GM10248 (cell line): ENCODE measurements at regions not wholly inside any gene's neighbourhood (a gene's known extent, or its start where the extent isn't known, plus 50 kb on each side); places are given as distances from the start of the nearest gene placed in this dataset.

ENCODE experiments used
- CTCF ChIA-PET: fragments of 300-600 bp; sonication (Branson Sonifier 250); formaldehyde crosslinking; extraction: SDS; loops from one replicate; lab custom pipeline; 2021; ENCODE audit warnings: antibody characterized with exemption; lab: Yijun Ruan, JAX
- POLR2A ChIA-PET: fragments of 350-650 bp; sonication (Branson Sonifier 250); formaldehyde crosslinking; extraction: SDS; loops from one replicate; lab custom pipeline; 2020; ENCODE audit warnings: antibody characterized with exemption; lab: Yijun Ruan, JAX
- DNase-seq: peaks from one replicate; pipeline ENCODE4 v3.0.0; 2012; ENCODE audit errors: extremely low spot score
- CTCF ChIP-seq: IDR thresholded peaks from 2 replicates; pipeline ENCODE4 v1.5.1; 2012; ENCODE audit warnings: mild to moderate bottlenecking, low read depth; ENCODE audit errors: extremely low read depth, missing control alignments, control extremely low read depth

- no peak for TF ChIP-seq CTCF
- no peak for DNase-seq
- POLR2A ChIA-PET, result no interaction called here
- CTCF ChIA-PET, result interaction anchor here (1.1 to 1.2 kb wide), 2 partner anchors 11 to 19 kb away, joined by 3 to 4 read pairs; no protein-coding TSS in a partner anchor
Measured at GRCh38 chr1:79773385-79773784, 766.9 kb upstream of the ADGRL4 start.

GRCh38 chr1:79762461-79762860 is 755.9 kb upstream of the ADGRL4 start:
- POLR2A ChIA-PET, result no interaction called here
- TF ChIP-seq CTCF, result no peak
- DNase-seq, result no peak

GRCh38 chr1:79760531-79760930 is 754.0 kb upstream of the ADGRL4 start:
- ChIA-PET POLR2A (no interaction called here), CTCF (interaction anchor here (1.0 to 1.3 kb wide), 2 partner anchors 10 to 11 kb away, joined by 3 to 4 read pairs; no protein-coding TSS in a partner anchor)
- TF ChIP-seq CTCF, result no peak
- no peak for DNase-seq

More at GRCh38 chr1:79762461-79762860, 755.9 kb upstream of the ADGRL4 start:
- CTCF ChIA-PET, result no interaction called here

GRCh38 chr1:79749607-79750006 is 743.1 kb upstream of the ADGRL4 start:
- ChIA-PET POLR2A (no interaction called here), CTCF (no interaction called here)
- TF ChIP-seq CTCF, result no peak
- DNase-seq, result no peak

- ChIA-PET CTCF (no interaction called here), POLR2A (no interaction called here)
- no peak for DNase-seq
- no peak for TF ChIP-seq CTCF
Measured at GRCh38 chr1:79745929-79746328, 739.4 kb upstream of the ADGRL4 start.

- POLR2A ChIA-PET, result no interaction called here
- no peak for TF ChIP-seq CTCF
Measured at GRCh38 chr1:79744746-79745145, 738.2 kb upstream of the ADGRL4 start.

More at GRCh38 chr1:79744746-79745145, 738.2 kb upstream of the ADGRL4 start:
- CTCF ChIA-PET, result no interaction called here
- no peak for DNase-seq
